GM13977 (cell line): ENCODE measurements at regions not wholly inside any gene's neighbourhood (a gene's known extent, or its start where the extent isn't known, plus 50 kb on each side); places are given as distances from the start of the nearest gene placed in this dataset.

Experiments used
- DNase-seq: peaks from one replicate; pipeline ENCODE4 v3.0.0; 2012; ENCODE audit warnings: low spot score
- CTCF ChIP-seq: IDR thresholded peaks from 2 replicates; pipeline ENCODE4 v1.5.1; 2012; ENCODE audit warnings: mild to moderate bottlenecking, control low read depth; ENCODE audit not compliant: insufficient read depth; ENCODE audit errors: extremely low read depth, missing control alignments
- in situ Hi-C: fragments of 300-500 bp; cut with MboI; formaldehyde crosslinking; loops from one replicate; pipeline ENCODE4 v1.12.0; 2022; ENCODE audit warnings: low sequenced_read_pairs, low pct_unique_long_range_greater_than_20kb, mixed read lengths, inconsistent platforms; ENCODE audit not compliant: unreplicated experiment

- DNase-seq = no peak
- no peak for TF ChIP-seq CTCF
These were observed 288.4 kb downstream of the GXYLT1 start for GRCh38 chr12:41856228-41856627.

DNA sequence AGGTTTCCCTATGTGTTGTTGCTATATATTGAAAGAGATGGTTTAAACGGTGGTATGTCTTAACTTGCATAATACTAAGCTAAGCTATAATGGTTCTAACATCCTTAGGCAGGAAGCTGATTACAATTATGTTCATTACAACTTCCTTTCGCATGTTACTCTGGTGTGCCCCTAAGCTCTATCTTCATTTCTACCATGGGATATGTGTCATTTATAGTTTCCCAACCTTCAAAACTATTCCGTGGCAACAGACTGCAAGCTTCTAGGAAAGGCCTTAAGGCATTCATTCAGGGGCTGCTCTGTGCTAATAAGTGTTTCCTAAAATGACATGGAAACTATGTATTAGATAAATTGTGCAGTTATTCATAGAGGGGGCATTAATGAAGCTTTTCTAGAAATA, 294.6 kb downstream of the GXYLT1 start:
- DNase-seq = no peak
- no peak for TF ChIP-seq CTCF
- in situ Hi-C loops = no loop called here

More at GRCh38 chr12:41856228-41856627, 288.4 kb downstream of the GXYLT1 start:
- in situ Hi-C loops = no loop called here

DNA sequence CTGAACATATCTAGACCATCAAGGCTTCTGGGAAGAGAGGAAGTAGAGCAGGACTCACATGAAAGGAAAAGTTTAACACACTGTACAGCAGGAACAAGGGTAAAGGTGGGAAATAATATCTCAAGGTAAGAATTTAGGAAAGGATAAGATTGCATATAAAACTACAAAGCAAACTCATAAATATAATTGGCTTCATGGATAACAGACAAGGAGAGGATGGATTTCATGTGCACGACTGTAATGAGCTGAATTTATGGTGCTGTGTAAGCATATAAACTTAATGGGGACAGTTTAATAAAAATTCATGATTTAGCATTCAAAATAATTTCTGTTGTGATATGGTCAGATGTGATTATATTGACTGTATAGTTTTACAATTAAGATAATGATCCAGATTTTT, 298.0 kb downstream of the GXYLT1 start:
- no peak for DNase-seq
- no peak for TF ChIP-seq CTCF
- in situ Hi-C loops = no loop called here

DNA sequence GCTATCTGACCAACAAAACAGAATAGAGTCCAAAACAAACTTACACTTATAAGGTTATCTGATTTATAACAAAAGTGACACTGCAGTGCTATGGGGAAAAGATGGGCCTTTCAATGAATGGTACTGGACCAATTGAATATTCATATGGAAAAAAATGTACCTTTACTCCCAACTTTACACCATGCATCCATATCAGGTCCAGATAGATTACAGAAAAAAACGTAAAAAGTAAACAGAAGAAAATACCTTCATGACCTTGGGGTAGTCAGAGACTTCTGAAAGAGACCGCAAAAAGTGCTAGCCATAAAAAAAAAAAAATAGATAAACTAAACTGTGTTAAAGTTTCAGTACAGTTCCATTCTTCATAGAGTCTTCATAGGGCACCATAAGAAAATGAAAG, 308.3 kb downstream of the GXYLT1 start:
- TF ChIP-seq CTCF = no peak
- no peak for DNase-seq
- in situ Hi-C loops = no loop called here

- TF ChIP-seq CTCF = no peak
- in situ Hi-C loops = no loop called here
- no peak for DNase-seq
These were observed 309.1 kb downstream of the GXYLT1 start for GRCh38 chr12:41835556-41835955.

DNA sequence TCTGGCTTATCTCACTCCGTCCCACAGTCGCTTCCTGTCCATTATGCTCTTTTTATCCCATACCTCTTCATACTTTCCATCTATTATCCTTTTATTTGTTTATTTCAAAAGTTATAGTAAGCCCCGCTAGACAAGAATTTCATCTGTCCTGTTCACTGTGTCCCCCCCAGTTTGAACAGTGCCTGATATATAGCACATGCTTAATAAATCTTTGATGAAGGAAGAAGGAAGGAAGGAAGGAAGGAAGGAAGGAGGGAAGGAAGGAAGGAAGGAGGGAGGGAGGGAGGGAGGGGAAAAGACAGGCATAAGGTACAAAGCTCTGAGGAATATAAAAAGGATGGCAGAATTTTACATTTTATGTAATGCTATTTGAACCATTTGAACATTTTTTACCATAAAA, 324.7 kb downstream of the GXYLT1 start:
- no peak for DNase-seq
- no peak for TF ChIP-seq CTCF
- in situ Hi-C loops = no loop called here

- in situ Hi-C loops = no loop called here
- TF ChIP-seq CTCF = no peak
- DNase-seq = no peak
These were observed 340.6 kb downstream of the GXYLT1 start for GRCh38 chr12:41804026-41804425.
